Ishikawa (cell line): ENCODE measurements at regions not wholly inside any gene's neighbourhood (a gene's known extent, or its start where the extent isn't known, plus 50 kb on each side); places are given as distances from the start of the nearest gene placed in this dataset.

ENCODE experiments used
- CEBPB ChIP-seq: IDR thresholded peaks from 2 replicates; pipeline ENCODE4 v1.6.1; 2012
- CREB1 ChIP-seq: IDR thresholded peaks from 2 replicates; pipeline ENCODE4 v1.6.1; 2012; ENCODE audit warnings: low read depth
- EGR1 ChIP-seq: IDR thresholded peaks from 2 replicates; pipeline ENCODE4 v1.6.1; 2012
- EP300 ChIP-seq: IDR thresholded peaks from 2 replicates; pipeline ENCODE4 v1.6.1; 2012; ENCODE audit warnings: borderline replicate concordance
- FOXM1 ChIP-seq: IDR thresholded peaks from 2 replicates; pipeline ENCODE4 v1.6.1; 2012; ENCODE audit warnings: low read depth, borderline replicate concordance
- NFIC ChIP-seq: IDR thresholded peaks from 2 replicates; pipeline ENCODE4 v1.6.1; 2012
- TAF1 ChIP-seq: IDR thresholded peaks from 2 replicates; pipeline ENCODE4 v1.6.1; 2012; ENCODE audit warnings: low read depth, mild to moderate bottlenecking
- TEAD4 ChIP-seq: IDR thresholded peaks from 2 replicates; pipeline ENCODE4 v1.6.1; 2012
- YY1 ChIP-seq: IDR thresholded peaks from 2 replicates; pipeline ENCODE4 v1.6.1; 2012; ENCODE audit warnings: low read depth
- TF ChIP-seq, protein P1 (sequence below): IDR thresholded peaks from 2 replicates; pipeline ENCODE4 v1.6.1; 2012
- TF ChIP-seq, protein P2 (sequence below): IDR thresholded peaks from 2 replicates; pipeline ENCODE4 v1.6.1; 2012; ENCODE audit warnings: low read depth, mild to moderate bottlenecking

DNA sequence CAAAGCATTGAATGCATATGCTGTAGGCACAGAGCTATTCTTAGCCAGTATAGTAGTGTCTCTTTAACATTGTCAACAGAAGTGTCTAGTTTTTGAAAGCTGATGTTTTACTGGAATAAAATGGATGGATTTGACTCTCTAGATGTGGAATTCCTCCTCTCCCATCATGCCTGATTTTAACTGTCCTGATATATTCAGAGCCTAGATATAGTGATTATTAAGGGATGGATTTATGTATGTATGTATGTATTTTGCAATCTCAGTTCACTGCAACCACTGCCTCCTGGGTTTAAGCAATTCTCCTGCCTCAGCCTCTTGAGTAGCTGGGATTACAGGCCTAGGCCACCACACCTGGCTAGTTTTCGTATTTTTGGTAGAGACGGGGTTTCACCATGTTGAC, 144.8 kb upstream of the NAV3 start:
- TF ChIP-seq YY1: no peak
- TF ChIP-seq, protein P1, sequence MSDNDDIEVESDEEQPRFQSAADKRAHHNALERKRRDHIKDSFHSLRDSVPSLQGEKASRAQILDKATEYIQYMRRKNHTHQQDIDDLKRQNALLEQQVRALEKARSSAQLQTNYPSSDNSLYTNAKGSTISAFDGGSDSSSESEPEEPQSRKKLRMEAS: no peak
- no peak for TF ChIP-seq FOXM1
- TF ChIP-seq, protein P2, sequence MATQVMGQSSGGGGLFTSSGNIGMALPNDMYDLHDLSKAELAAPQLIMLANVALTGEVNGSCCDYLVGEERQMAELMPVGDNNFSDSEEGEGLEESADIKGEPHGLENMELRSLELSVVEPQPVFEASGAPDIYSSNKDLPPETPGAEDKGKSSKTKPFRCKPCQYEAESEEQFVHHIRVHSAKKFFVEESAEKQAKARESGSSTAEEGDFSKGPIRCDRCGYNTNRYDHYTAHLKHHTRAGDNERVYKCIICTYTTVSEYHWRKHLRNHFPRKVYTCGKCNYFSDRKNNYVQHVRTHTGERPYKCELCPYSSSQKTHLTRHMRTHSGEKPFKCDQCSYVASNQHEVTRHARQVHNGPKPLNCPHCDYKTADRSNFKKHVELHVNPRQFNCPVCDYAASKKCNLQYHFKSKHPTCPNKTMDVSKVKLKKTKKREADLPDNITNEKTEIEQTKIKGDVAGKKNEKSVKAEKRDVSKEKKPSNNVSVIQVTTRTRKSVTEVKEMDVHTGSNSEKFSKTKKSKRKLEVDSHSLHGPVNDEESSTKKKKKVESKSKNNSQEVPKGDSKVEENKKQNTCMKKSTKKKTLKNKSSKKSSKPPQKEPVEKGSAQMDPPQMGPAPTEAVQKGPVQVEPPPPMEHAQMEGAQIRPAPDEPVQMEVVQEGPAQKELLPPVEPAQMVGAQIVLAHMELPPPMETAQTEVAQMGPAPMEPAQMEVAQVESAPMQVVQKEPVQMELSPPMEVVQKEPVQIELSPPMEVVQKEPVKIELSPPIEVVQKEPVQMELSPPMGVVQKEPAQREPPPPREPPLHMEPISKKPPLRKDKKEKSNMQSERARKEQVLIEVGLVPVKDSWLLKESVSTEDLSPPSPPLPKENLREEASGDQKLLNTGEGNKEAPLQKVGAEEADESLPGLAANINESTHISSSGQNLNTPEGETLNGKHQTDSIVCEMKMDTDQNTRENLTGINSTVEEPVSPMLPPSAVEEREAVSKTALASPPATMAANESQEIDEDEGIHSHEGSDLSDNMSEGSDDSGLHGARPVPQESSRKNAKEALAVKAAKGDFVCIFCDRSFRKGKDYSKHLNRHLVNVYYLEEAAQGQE: no peak
- no peak for TF ChIP-seq CEBPB
- no peak for TF ChIP-seq EGR1
- TF ChIP-seq CREB1: no peak
- no peak for TF ChIP-seq EP300
- no peak for TF ChIP-seq NFIC
- no peak for TF ChIP-seq TAF1
- no peak for TF ChIP-seq TEAD4
